Mucosa of descending colon (tissue), 3 donors: ENCODE measurements at regions not wholly inside any gene's neighbourhood (a gene's known extent, or its start where the extent isn't known, plus 50 kb on each side); places are given as distances from the start of the nearest gene placed in this dataset.

Experiments
- ATAC-seq: fragments of 200-7000 bp; cut with Tn5 transposase; one replicate; pipeline ENCODE4 v1.9.1; 2020; ENCODE audit warnings: mild to moderate bottlenecking, moderate library complexity
- DNase-seq, 3 donors: peaks; one replicate each; pipeline ENCODE4 v3.0.0-alpha.2; 2020
- H3K36me3 ChIP-seq: fragments of 200-600 bp; one replicate; pipeline ENCODE4 v1.8.0; 2021; ENCODE audit warnings: low read depth, mild to moderate bottlenecking
- H3K4me1 ChIP-seq: fragments of 200-600 bp; one replicate; pipeline ENCODE4 v1.8.0; 2021; ENCODE audit warnings: low read depth, mild to moderate bottlenecking
- H3K4me3 ChIP-seq: fragments of 200-600 bp; one replicate; pipeline ENCODE4 v1.8.0; 2021; ENCODE audit warnings: mild to moderate bottlenecking
- H3K9me3 ChIP-seq: fragments of 200-600 bp; one replicate; pipeline ENCODE4 v1.8.0; 2021; ENCODE audit warnings: mild to moderate bottlenecking
- CTCF ChIP-seq: fragments of 200-600 bp; IDR thresholded peaks from one replicate; pipeline ENCODE4 v1.8.0; 2022; ENCODE audit warnings: antibody characterized with exemption, mild to moderate bottlenecking
- intact Hi-C, 2 donors: fragments of 100-400 bp; cut with DNase I in 1 of 2; cut with micrococcal nuclease in 1 of 2; formaldehyde crosslinking; loops; one replicate each; pipeline versions ENCODE4 v1.11.0 to v1.11.1; 2022; cut with DNase I, micrococcal nuclease
- donor health status: DM: no; HTN: no; CAD: no; lungs with moderate emphysema.
- donor health status: DM: no; HTN: no; CAD: no.
- donor health status: DM: no; HTN: yes; CAD: no.

GRCh38 chr2:64390586-64390985, 63.4 kb upstream of the LGALSL start:
- no peak for TF ChIP-seq CTCF
- ATAC-seq, result no peak
- no peak overlapping the region for H3K4me3 ChIP-seq
- intact Hi-C loops, result no loop called here
- H3K36me3 ChIP-seq, result no peaks in the 10 kb centered on the region
- DNase-seq, result no peak
- peaks cover 6% of the 10 kb centered on the region for H3K4me1 ChIP-seq
- H3K9me3 ChIP-seq, result no peaks in the 10 kb centered on the region

GRCh38 chr2:64391424-64391823, 62.5 kb upstream of the LGALSL start:
- Histone ChIP-seq H3K4me1 (peaks cover 6% of the 10 kb centered on the region), H3K9me3 (no peaks in the 10 kb centered on the region), H3K36me3 (no peaks in the 10 kb centered on the region), H3K4me3 (no peak overlapping the region)
- ATAC-seq, result peak; percentile 66
- intact Hi-C loops, result no loop called here
- TF ChIP-seq CTCF, result no peak
- no peak for DNase-seq

- no peak for DNase-seq
- ATAC-seq, result peak; percentile 72
- no peaks in the 10 kb centered on the region for H3K9me3 ChIP-seq
- peaks cover 6% of the 10 kb centered on the region for H3K4me1 ChIP-seq
- no peak for TF ChIP-seq CTCF
- no peak overlapping the region for H3K4me3 ChIP-seq
- H3K36me3 ChIP-seq, result no peaks in the 10 kb centered on the region
- intact Hi-C loops, result no loop called here
Observed at GRCh38 chr2:64391940-64392339, 62.0 kb upstream of the LGALSL start.

GRCh38 chr2:64392529-64392928, 61.4 kb upstream of the LGALSL start:
- H3K4me3 ChIP-seq, result no peak overlapping the region
- ATAC-seq (no peak), DNase-seq (no peak)
- H3K4me1 ChIP-seq, result peaks cover 6% of the 10 kb centered on the region
- intact Hi-C loops, result no loop called here
- H3K9me3 ChIP-seq, result no peaks in the 10 kb centered on the region
- TF ChIP-seq CTCF, result no peak
- H3K36me3 ChIP-seq, result no peaks in the 10 kb centered on the region

GRCh38 chr2:64393383-64394010, 60.5 kb upstream of the LGALSL start:
- ATAC-seq, result no peak
- no peak for TF ChIP-seq CTCF
- Histone ChIP-seq H3K4me3 (no peak overlapping the region), H3K4me1 (peaks cover 6% of the 10 kb centered on the region), H3K9me3 (no peaks in the 10 kb centered on the region), H3K36me3 (no peaks in the 10 kb centered on the region)
- DNase-seq, result no peak
- intact Hi-C loops, result no loop called here

- no peak for ATAC-seq
- DNase-seq, result no peak
Observed at GRCh38 chr2:64394153-64394552, 59.8 kb upstream of the LGALSL start.

More at GRCh38 chr2:64394153-64394552, 59.8 kb upstream of the LGALSL start:
- no peak for TF ChIP-seq CTCF
- Histone ChIP-seq H3K4me3 (no peak overlapping the region), H3K4me1 (peaks cover 6% of the 10 kb centered on the region), H3K9me3 (no peaks in the 10 kb centered on the region), H3K36me3 (no peaks in the 10 kb centered on the region)
- intact Hi-C loops, result no loop called here
